K562 (cell line): ENCODE measurements at regions not wholly inside any gene's neighbourhood (a gene's known extent, or its start where the extent isn't known, plus 50 kb on each side); places are given as distances from the start of the nearest gene placed in this dataset.

Experiments
- ATAC-seq: fragments of 200-7000 bp; cut with Tn5 transposase; 3 replicates; pipeline ENCODE4 v1.9.1; 2020; ENCODE audit warnings: moderate library complexity
- BruUV-seq: library from RNA; stranded (reverse); fragments of 400-500 nt; replicated peaks from 2 replicates; lab custom pipeline; 2021; lab: Mats Ljungman, UMichigan
- CTCF ChIA-PET: fragments of 300-600 bp; formaldehyde crosslinking; extraction: SDS; loops from one replicate; lab custom pipeline; 2021; ENCODE audit warnings: low intra/inter-chr PET ratio; lab: Yijun Ruan, JAX
- POLR2A ChIA-PET: fragments of 300-600, 350-650 bp; sonication (Branson Sonifier 250); formaldehyde crosslinking; extraction: SDS; loops from one replicate; lab custom pipeline; 2021; ENCODE audit warnings: antibody characterized with exemption, inconsistent platforms; lab: Yijun Ruan, JAX
- DNase-seq, 4 experiments: peaks; one replicate each; pipeline versions ENCODE4 v3.0.0 to v3.0.0-alpha.2; 2011 to 2018; ENCODE audit warnings: low spot score in 3 of 4, mixed read lengths in 3 of 4; ENCODE audit errors: extremely low read depth in 1 of 4
- FAIRE-seq: peaks from 2 replicates; lab custom pipeline; 2011; peaks lifted over from hg19 to GRCh38; lab: Jason Lieb, UNC
- H2AFZ ChIP-seq: 2 replicates; pipeline ENCODE4 v1.6.0; 2011; ENCODE audit warnings: low read depth, low read length, control low read depth, inconsistent platforms
- H3K27ac ChIP-seq: fragments of 200-600 bp; 3 replicates; pipeline ENCODE4 v1.8.0; 2011; ENCODE audit warnings: low read depth, mild to moderate bottlenecking, control low read depth, inconsistent platforms, low read length, moderate library complexity, mixed read lengths; ENCODE audit errors: extremely low read depth
- H3K27me3 ChIP-seq, 2 experiments: fragments of 300-600 bp in 1 of 2; 2 replicates in 1 of 2; 3 replicates in 1 of 2; pipeline versions ENCODE4 v1.6.0 to v1.8.0; 2011; ENCODE audit warnings: inconsistent platforms in 2 of 2, low read length in 2 of 2, mild to moderate bottlenecking in 1 of 2, mixed read lengths in 1 of 2, moderate library complexity in 1 of 2; ENCODE audit not compliant: control insufficient read depth in 2 of 2, insufficient read depth in 2 of 2
- H3K36me3 ChIP-seq: fragments of 300-600 bp; 3 replicates; pipeline ENCODE4 v1.8.0; 2011; ENCODE audit warnings: mild to moderate bottlenecking, low read length, inconsistent platforms; ENCODE audit not compliant: control insufficient read depth, insufficient read depth
- H3K4me1 ChIP-seq, 2 experiments: fragments of 200-600 bp in 1 of 2; replicated peaks in 1 of 2; 2 replicates in 1 of 2; 3 replicates in 1 of 2; pipeline versions ENCODE4 v1.5.1 to v1.8.0; 2011; ENCODE audit warnings: inconsistent platforms in 2 of 2, low read length in 2 of 2, mild to moderate bottlenecking in 1 of 2, mixed read lengths in 1 of 2, moderate library complexity in 1 of 2; ENCODE audit not compliant: control insufficient read depth in 2 of 2, insufficient read depth in 2 of 2
- H3K4me2 ChIP-seq: 2 replicates; pipeline ENCODE4 v1.6.1; 2011; ENCODE audit warnings: low read length, control low read depth, inconsistent platforms, mixed read lengths; ENCODE audit not compliant: insufficient read depth
- H3K4me3 ChIP-seq: fragments of 200-600 bp; sonication (generic), shearing (Covaris generic); 2 replicates; pipeline ENCODE4 v1.5.1; 2016; ENCODE audit warnings: control low read depth, inconsistent platforms
- H3K79me2 ChIP-seq: fragments of 200-600 bp; 3 replicates; pipeline ENCODE4 v1.8.0; 2011; ENCODE audit warnings: low read length, inconsistent platforms; ENCODE audit not compliant: control insufficient read depth, insufficient read depth
- H3K9ac ChIP-seq, 2 experiments: 2 replicates each; pipeline versions ENCODE4 v1.6.0 to v1.6.1; 2011; ENCODE audit warnings: low read depth in 2 of 2, low read length in 2 of 2, control low read depth in 1 of 2, inconsistent platforms in 1 of 2, mild to moderate bottlenecking in 1 of 2, mixed read lengths in 1 of 2; ENCODE audit not compliant: insufficient read depth in 1 of 2
- H3K9me1 ChIP-seq: one replicate; pipeline ENCODE4 v1.6.0; 2011; ENCODE audit warnings: inconsistent platforms, mild to moderate bottlenecking, low read length, moderate library complexity; ENCODE audit not compliant: control insufficient read depth, insufficient read depth
- H3K9me3 ChIP-seq: replicated peaks from 2 replicates; pipeline ENCODE4 v1.5.1; 2011; ENCODE audit warnings: low read depth, low read length, inconsistent platforms; ENCODE audit not compliant: control insufficient read depth, insufficient read depth
- H4K20me1 ChIP-seq: replicated peaks from 2 replicates; pipeline ENCODE4 v1.6.1; 2011; ENCODE audit warnings: low read length, inconsistent platforms, mixed read lengths; ENCODE audit not compliant: control insufficient read depth, insufficient read depth
- ARID1B ChIP-seq: fragments of 450-650 bp; IDR thresholded peaks from 2 replicates; pipeline ENCODE4 v1.6.1; 2016; ENCODE audit warnings: antibody characterized with exemption, mild to moderate bottlenecking, inconsistent platforms
- FOXK2 ChIP-seq, 2 experiments: fragments of 450-650 bp; IDR thresholded peaks in 1 of 2; conservative IDR thresholded peaks in 1 of 2; 2 replicates each; pipeline ENCODE4 v1.6.1; 2016; ENCODE audit warnings: low read depth in 2 of 2, mild to moderate bottlenecking in 1 of 2
- GATAD2B ChIP-seq: fragments of 450-650 bp; IDR thresholded peaks from 2 replicates; pipeline ENCODE4 v1.6.1; 2017; ENCODE audit warnings: mild to moderate bottlenecking, borderline replicate concordance
- KLF13 ChIP-seq: fragments of 450-650 bp; IDR thresholded peaks from 2 replicates; pipeline ENCODE4 v1.6.1; 2016; ENCODE audit warnings: missing genetic modification characterization, low read depth, mild to moderate bottlenecking, missing compliant biosample characterization, moderate library complexity, borderline replicate concordance
- MCM2 ChIP-seq: fragments of 450-650 bp; IDR thresholded peaks from 2 replicates; pipeline ENCODE4 v1.6.1; 2017; ENCODE audit warnings: low read depth, mild to moderate bottlenecking
- NCOA1 ChIP-seq: fragments of 450-650 bp; IDR thresholded peaks from 2 replicates; pipeline ENCODE4 v1.6.1; 2016; ENCODE audit warnings: low read depth
- NCOR1 ChIP-seq: fragments of 450-650 bp; IDR thresholded peaks from 2 replicates; pipeline ENCODE4 v1.6.1; 2016; ENCODE audit warnings: mild to moderate bottlenecking, moderate library complexity
- PHB2 ChIP-seq: fragments of 450-650 bp; IDR thresholded peaks from 2 replicates; pipeline ENCODE4 v1.6.1; 2017; ENCODE audit warnings: low read depth
- TCF3 ChIP-seq: sonication (generic); formaldehyde crosslinking; IDR thresholded peaks from 2 replicates; pipeline ENCODE4 v1.4.0; 2020; ENCODE audit warnings: mild to moderate bottlenecking, missing genetic modification reagents
- TEAD1 ChIP-seq, 2 experiments: fragments of 450-650 bp in 1 of 2; sonication (generic) in 1 of 2; formaldehyde crosslinking; IDR thresholded peaks; 2 replicates each; pipeline versions ENCODE4 v1.4.0 to v1.8.0; 2020 to 2022; ENCODE audit warnings: mild to moderate bottlenecking in 2 of 2, missing genetic modification reagents in 1 of 2
- ZNF175 ChIP-seq: fragments of 200-800 bp; sonication (Bioruptor generic); IDR thresholded peaks from 2 replicates; pipeline ENCODE4 v1.6.1; 2016; ENCODE audit warnings: low read depth, mild to moderate bottlenecking, missing genetic modification characterization, missing compliant biosample characterization
- ZNF592 ChIP-seq: fragments of 450-650 bp; IDR thresholded peaks from 2 replicates; pipeline ENCODE4 v1.6.1; 2017; ENCODE audit warnings: antibody characterized with exemption, mild to moderate bottlenecking
- WGBS: fragments of 100-300 bp; shearing (Covaris generic); methylation state at CpG from one replicate; pipeline ENCODE4 v1.1.6; 2016; ENCODE audit warnings: low coverage, mixed read lengths; ENCODE audit not compliant: insufficient coverage; ENCODE audit errors: missing lambda C conversion rate; 5-methylcytosine and 5-hydroxymethylcytosine counted together
- in situ Hi-C: fragments of 300-500 bp; cut with MboI; formaldehyde crosslinking; loops from 4 replicates; pipeline ENCODE4 v1.15.0; 2018; ENCODE audit warnings: inconsistent platforms, mixed read lengths
- intact Hi-C: fragments of 100-400 bp; cut with micrococcal nuclease; formaldehyde crosslinking; loops from 2 replicates; pipeline ENCODE4 v1.14.2; 2022
- TF ChIP-seq, protein P1 (sequence below): fragments of 250-450 bp; sonication (Bioruptor Pico); IDR thresholded peaks from 2 replicates; pipeline ENCODE4 v1.4.0; 2020; ENCODE audit warnings: mild to moderate bottlenecking, moderate library complexity
- TF ChIP-seq, protein P2 (sequence below): sonication (generic); formaldehyde crosslinking; IDR thresholded peaks from 2 replicates; pipeline ENCODE4 v1.9.0; 2022; ENCODE audit warnings: mild to moderate bottlenecking, missing genetic modification reagents

DNA sequence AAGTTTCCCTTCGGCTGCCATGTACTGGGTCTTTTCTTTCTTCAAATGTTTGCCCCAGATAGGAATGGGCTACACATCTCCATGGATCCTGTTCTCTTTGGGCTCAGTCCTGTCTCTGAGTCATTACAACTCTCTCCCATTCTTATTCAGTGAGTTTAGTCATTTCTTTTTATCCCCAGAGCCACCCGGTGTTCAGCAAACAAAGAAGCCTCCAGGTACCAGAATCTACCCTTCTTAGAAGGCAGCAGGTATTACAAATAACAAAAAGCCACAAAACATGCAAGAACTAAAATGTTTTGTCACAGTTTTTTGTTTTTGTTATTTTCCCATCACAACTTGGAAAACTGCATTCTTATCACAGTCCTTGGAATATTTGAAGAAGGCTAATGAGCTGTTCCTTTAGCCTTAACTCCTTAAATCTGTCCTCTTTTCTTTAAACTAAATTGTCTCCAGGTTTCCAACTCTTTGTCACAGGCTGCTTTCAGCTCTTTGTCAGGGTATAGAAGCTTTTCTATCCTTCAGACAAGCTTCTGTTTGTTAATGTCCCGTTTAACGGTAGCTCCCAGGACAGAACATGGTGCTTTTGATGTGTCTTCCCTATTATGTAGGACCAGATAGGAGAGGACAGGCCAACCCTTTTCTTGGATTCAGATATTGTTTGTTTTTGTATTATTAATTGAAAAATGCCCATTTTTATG lies 215.5 kb upstream of the HTR2A start (continued):
- TF ChIP-seq, protein P1, sequence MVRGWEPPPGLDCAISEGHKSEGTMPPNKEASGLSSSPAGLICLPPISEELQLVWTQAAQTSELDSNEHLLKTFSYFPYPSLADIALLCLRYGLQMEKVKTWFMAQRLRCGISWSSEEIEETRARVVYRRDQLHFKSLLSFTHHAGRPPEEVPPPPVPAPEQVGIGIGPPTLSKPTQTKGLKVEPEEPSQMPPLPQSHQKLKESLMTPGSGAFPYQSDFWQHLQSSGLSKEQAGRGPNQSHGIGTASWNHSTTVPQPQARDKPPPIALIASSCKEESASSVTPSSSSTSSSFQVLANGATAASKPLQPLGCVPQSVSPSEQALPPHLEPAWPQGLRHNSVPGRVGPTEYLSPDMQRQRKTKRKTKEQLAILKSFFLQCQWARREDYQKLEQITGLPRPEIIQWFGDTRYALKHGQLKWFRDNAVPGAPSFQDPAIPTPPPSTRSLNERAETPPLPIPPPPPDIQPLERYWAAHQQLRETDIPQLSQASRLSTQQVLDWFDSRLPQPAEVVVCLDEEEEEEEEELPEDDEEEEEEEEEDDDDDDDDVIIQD (CRISPR knock-in tag) = no peak
- TF ChIP-seq PHB2 (no peak), MCM2 (no peak)
- TF ChIP-seq, protein P2, sequence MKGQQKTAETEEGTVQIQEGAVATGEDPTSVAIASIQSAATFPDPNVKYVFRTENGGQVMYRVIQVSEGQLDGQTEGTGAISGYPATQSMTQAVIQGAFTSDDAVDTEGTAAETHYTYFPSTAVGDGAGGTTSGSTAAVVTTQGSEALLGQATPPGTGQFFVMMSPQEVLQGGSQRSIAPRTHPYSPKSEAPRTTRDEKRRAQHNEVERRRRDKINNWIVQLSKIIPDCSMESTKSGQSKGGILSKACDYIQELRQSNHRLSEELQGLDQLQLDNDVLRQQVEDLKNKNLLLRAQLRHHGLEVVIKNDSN (CRISPR knock-in tag) = no peak

DNA sequence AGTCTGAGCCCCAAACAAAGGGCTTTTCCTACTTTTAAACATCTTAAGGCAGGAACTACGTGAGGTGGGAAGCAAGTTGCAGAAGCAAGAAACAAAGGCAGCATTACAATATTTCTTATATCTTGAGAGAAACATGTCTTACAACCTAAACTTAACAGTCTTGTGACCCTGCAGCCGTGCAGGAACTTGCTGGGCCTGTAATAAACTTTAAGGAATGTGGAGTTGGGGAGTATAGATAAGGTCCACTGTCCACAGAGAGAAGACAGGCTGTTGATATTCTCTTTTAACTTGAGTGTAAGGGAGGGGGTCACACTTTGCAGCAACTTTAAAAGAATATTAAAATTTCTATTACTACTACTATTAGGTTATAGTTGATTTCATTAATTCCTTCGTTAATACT lies 214.6 kb upstream of the HTR2A start:
- Histone ChIP-seq H3K9me3 (no peaks in the 10 kb centered on the region), H3K79me2 (no peaks in the 10 kb centered on the region), H2AFZ (peak overlapping the region; percentile 95), H3K9me1 (no peaks in the 10 kb centered on the region), H3K36me3 (no peaks in the 10 kb centered on the region), H4K20me1 (no peaks in the 10 kb centered on the region), H3K4me2 (peak overlapping the region; percentile 81), H3K4me1 (peaks cover 0 to 13% of the 10 kb centered on the region in 2 experiments; a peak in 2 of 5 replicates), H3K27ac (peak overlapping the region; percentile 79), H3K27me3 (no peaks in the 10 kb centered on the region), H3K4me3 (peak overlapping the region; percentile 21; the same call in 1 of the 2 replicates), H3K9ac (peak overlapping the region in 1 of 2 experiments; percentile 60; a peak in 2 of 4 replicates)
- intact Hi-C loops = no loop called here
- POLR2A ChIA-PET = no interaction called here
- FAIRE-seq (peak; percentile 54), ATAC-seq (peak; percentile 71), DNase-seq (peak in 2 of 4 experiments; percentile 21 to 71)
- in situ Hi-C loops = no loop called here
- WGBS = 0% methylated on average over 3 of the region's 3 CpGs
- CTCF ChIA-PET = no interaction called here
- BruUV-seq = no TSS peak
- TF ChIP-seq ZNF592 = 0 out of 2 replicates have a peak, but pooled peaks have one; percentile 4
- TF ChIP-seq KLF13 (tag) = no peak
- TF ChIP-seq ARID1B = peak; percentile 32; the same call in 1 of the 2 replicates
- TF ChIP-seq NCOR1 = 0 out of 2 replicates have a peak, but pooled peaks have one; percentile 10
- peak; percentile 31 to 41; a peak in 2 of 4 replicates for TF ChIP-seq FOXK2 (conservative IDR thresholded peaks at IDR 0.05 in 1 of 2, IDR thresholded peaks at IDR 0.05 in 1 of 2; ENCODE audit: low read depth in 2 of 2)
- TF ChIP-seq TEAD1 (CRISPR knock-in tag; IDR thresholded peaks at IDR 0.05) = 0 out of 4 replicates have a peak, but pooled peaks of 1 of the 2 experiments have one; percentile 44
- no peak for TF ChIP-seq NCOA1
- TF ChIP-seq ZNF175 (CRISPR knock-in tag) = 0 out of 2 replicates have a peak, but pooled peaks have one; percentile 6
- peak; percentile 50 for TF ChIP-seq TCF3 (CRISPR knock-in tag)
- no peak for TF ChIP-seq GATAD2B
